ENCODE measurements at regions not wholly inside any gene's neighbourhood (a gene's known extent, or its start where the extent isn't known, plus 50 kb on each side); places are given as distances from the start of the nearest gene placed in this dataset.

DNA sequence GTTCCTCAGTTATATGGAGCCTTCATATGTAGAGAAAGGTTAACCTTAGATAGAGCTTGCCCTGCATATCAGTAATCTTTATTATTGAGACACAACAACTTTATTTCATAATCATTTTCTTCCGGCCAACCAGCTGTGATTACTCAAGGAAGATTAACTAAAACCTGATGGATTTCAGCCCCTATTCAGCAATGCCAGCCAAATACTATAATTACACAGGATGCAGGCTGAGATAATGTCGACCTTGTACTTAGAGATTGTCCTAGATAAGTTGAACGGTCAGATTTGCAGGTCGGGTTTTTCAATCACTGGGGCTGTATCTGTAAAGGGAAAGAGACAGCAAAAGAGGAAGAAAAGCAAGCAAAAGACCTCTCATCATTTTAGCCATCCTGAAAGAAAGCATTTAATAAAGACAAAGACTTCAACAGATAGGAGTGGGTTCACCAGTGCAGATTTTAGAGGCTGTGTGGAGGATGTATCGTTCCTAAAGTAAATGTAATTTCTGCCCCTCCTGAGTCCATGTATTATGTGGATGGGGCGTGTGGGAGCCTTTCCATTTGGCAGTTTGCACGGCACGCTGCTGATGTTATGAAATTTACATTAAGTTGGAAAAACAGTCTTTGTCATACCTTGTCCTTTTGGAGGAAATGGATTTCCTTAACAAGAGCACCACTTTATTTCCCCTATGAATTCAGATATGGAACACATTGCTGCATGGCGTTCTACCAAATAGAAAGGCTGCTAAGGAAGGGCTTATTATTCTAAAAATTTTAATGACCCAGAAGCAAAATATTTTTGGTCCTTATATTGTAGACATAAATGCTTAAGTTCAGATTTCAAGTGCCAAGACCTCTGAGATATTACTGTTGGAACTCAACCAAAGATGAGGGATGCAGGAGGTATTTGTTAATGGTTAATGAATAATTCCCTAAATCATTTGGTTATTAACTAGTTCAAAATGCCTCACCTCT is 496.7 kb downstream of the SPRY1 start:
- H3K36me3 ChIP-seq (ENCODE audit: control insufficient read depth, insufficient read depth, low read length) = no peaks in the 10 kb centered on the region
- no peaks in the 10 kb centered on the region for H3K27me3 ChIP-seq (ENCODE audit: control insufficient read depth, insufficient read depth, low read length)
- H3K4me3 ChIP-seq (ENCODE audit: low read length) = no peak overlapping the region
- no peak overlapping the region for H3K27ac ChIP-seq (ENCODE audit: low read depth, low read length)
- H3K9ac ChIP-seq (ENCODE audit: low read length) = no peak overlapping the region
- H3K4me1 ChIP-seq (ENCODE audit: control insufficient read depth, insufficient read depth, low read length) = no peaks in the 10 kb centered on the region

DNA sequence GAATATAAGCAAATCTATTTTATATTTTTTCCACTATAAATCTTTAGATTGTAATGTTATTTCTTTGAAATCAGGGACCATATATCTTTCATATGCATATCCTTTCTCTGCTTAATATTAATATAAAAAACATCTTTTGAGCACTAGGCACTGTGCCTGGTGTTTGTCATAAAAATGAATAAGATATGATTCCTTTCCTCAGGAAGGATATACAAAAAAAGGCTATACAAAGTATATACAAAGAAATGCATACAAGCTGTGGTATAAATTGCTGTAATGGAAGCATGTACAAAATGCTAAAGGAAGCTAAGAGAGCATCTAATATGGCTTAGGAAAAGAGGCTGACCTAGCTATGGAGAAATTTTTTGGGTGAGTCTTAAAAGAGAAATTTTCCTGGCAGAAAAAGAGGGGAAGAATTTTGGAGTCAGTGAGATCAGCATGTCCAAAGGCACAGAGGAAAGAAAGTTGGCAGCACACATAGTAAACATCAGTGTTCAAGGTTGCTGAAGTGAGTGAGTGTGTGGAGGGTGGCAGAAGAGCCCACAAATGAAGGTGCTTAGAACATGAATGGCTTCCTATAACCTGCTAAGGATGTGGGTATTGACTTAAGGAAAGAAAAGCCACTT is 500.0 kb downstream of the SPRY1 start:
- H3K27me3 ChIP-seq (ENCODE audit: control insufficient read depth, insufficient read depth, low read length) = no peaks in the 10 kb centered on the region
- H3K27ac ChIP-seq (ENCODE audit: low read depth, low read length) = no peak overlapping the region
- no peaks in the 10 kb centered on the region for H3K4me1 ChIP-seq (ENCODE audit: control insufficient read depth, insufficient read depth, low read length)
- H3K4me3 ChIP-seq (ENCODE audit: low read length) = no peak overlapping the region
- H3K9ac ChIP-seq (ENCODE audit: low read length) = no peak overlapping the region
- no peaks in the 10 kb centered on the region for H3K36me3 ChIP-seq (ENCODE audit: control insufficient read depth, insufficient read depth, low read length)

DNA sequence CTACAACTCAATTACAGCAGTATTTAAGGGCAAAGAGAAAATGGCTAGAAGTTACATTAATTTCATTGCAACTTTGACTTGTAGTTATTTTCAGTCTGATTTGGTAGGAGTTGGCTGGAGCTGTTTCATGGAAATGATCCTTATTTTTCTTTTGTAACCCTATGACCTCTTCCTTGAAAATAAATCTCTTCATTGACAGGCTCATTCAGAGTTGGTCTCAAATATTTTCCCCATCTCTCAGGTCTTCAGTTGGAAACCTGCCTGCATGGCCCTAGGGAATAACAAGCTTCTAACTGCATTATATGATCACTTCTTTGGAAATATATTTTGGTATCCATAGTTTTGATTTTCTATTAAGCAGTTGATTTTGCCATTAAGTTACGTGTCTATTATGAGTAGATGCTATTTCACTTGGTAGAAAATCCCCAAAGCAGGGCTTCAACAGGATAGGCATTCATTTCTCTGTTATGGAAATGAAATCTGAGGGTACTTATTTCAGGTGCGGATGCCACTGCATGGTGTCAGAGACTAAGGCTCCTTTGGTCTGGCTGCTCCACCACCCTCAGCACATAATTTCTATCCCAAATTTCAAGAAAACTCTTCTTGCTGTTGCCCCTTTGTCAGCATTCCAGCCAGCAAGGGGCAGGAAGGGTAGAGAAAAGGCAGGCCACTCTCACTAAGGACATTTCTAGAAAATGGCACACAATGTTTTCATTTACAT is 502.5 kb downstream of the SPRY1 start:
- no peaks in the 10 kb centered on the region for H3K27me3 ChIP-seq (ENCODE audit: control insufficient read depth, insufficient read depth, low read length)
- H3K4me1 ChIP-seq (ENCODE audit: control insufficient read depth, insufficient read depth, low read length) = no peaks in the 10 kb centered on the region
- H3K9ac ChIP-seq (ENCODE audit: low read length) = no peak overlapping the region
- H3K4me3 ChIP-seq (ENCODE audit: low read length) = no peak overlapping the region
- no peaks in the 10 kb centered on the region for H3K36me3 ChIP-seq (ENCODE audit: control insufficient read depth, insufficient read depth, low read length)
- H3K27ac ChIP-seq (ENCODE audit: low read depth, low read length) = no peak overlapping the region

DNA sequence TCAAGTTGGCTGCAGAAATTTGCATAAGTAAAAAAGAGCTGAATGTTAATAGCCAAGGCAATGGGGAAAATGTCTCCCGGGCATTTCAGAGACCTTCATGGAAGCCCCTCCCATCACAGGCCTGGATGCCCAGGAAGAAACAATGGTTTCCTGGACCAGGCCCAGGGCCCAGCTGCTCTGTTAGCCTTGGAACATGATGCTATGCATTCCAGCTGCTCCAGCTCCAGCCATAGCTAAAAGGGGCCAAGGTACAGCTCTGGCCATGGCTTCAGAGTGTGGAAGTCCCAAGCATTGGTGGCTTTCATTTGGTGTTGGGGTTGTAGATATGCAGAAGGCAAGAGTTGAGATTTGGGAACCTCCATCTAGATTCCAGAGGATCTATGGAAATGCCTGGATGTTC is 508.3 kb downstream of the SPRY1 start:
- Histone ChIP-seq H3K4me1 (ENCODE audit: control insufficient read depth, insufficient read depth, low read length) (no peaks in the 10 kb centered on the region), H3K27me3 (ENCODE audit: control insufficient read depth, insufficient read depth, low read length) (no peaks in the 10 kb centered on the region), H3K36me3 (ENCODE audit: control insufficient read depth, insufficient read depth, low read length) (no peaks in the 10 kb centered on the region), H3K27ac (ENCODE audit: low read depth, low read length) (no peak overlapping the region), H3K4me3 (ENCODE audit: low read length) (no peak overlapping the region), H3K9ac (ENCODE audit: low read length) (no peak overlapping the region)

DNA sequence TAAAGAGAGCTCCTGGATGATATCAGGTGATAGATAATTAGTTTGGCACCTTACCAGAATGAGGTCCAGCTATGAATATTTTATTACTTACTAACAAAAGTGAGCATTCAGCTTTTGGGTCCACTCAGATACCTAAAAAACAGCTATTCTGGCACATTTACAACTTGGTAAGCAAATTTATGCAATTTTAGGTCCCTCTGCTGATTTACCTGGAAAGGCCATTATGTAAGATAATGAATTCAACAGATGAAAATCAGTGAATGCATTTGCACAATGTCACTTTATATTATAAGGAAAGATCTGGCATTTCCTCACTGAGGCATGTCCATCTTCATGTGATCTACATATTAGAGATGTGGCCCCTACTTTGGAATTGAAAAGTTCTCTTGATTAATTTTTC is 517.0 kb downstream of the SPRY1 start:
- H3K9ac ChIP-seq (ENCODE audit: low read length) = no peak overlapping the region

DNA sequence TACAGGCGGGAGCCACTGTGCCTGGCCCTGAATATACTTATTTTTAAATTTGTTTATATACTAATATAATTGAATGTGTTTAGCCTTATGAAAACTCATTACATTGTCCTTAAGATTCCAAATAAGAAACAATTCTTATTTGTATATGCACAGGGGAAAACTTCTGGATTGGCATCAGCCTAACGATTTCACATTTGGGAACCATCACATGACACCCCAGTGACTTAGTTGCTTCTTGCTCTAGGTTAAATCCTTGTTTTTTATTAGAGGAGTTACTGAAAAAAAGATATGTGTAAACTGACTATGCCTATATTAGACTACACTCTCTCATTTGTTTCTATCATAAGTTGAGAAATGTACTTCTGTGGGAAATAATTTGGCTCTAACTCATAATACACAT is 520.2 kb downstream of the SPRY1 start:
- Histone ChIP-seq H3K36me3 (ENCODE audit: control insufficient read depth, insufficient read depth, low read length) (no peaks in the 10 kb centered on the region), H3K4me1 (ENCODE audit: control insufficient read depth, insufficient read depth, low read length) (no peaks in the 10 kb centered on the region), H3K27ac (ENCODE audit: low read depth, low read length) (no peak overlapping the region), H3K27me3 (ENCODE audit: control insufficient read depth, insufficient read depth, low read length) (no peaks in the 10 kb centered on the region), H3K9ac (ENCODE audit: low read length) (no peak overlapping the region), H3K4me3 (ENCODE audit: low read length) (no peak overlapping the region)

More for the DNA sequence above, 517.0 kb downstream of the SPRY1 start:
- no peaks in the 10 kb centered on the region for H3K4me1 ChIP-seq (ENCODE audit: control insufficient read depth, insufficient read depth, low read length)
- no peak overlapping the region for H3K27ac ChIP-seq (ENCODE audit: low read depth, low read length)
- no peaks in the 10 kb centered on the region for H3K36me3 ChIP-seq (ENCODE audit: control insufficient read depth, insufficient read depth, low read length)
- no peak overlapping the region for H3K4me3 ChIP-seq (ENCODE audit: low read length)
- H3K27me3 ChIP-seq (ENCODE audit: control insufficient read depth, insufficient read depth, low read length) = no peaks in the 10 kb centered on the region

DNA sequence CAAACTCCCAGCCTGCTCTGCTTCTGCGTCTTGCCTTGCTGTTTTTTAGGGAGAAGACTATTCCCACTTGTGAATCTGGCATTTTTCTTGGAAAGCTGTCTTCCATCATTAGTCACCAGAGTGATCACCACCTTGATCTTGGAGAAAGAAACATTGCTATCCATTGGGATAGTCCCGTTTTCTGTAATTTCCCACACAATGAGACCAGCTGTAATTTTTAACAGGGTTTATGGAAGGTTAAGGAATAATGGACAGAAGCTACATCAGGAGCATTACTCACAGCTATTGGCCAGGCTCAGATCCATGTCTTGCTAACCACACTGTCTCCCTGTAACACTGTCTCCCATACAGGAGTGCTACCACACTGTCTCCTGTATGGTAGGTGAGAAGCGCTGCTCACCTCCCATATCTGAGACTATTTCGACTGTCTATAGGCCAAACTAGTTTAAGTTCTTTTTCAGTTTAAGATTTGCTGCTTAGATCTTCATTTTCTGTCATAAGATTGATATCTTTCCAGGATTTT is 523.0 kb downstream of the SPRY1 start:
- no peak overlapping the region for H3K27ac ChIP-seq (ENCODE audit: low read depth, low read length)
- no peaks in the 10 kb centered on the region for H3K36me3 ChIP-seq (ENCODE audit: control insufficient read depth, insufficient read depth, low read length)
- H3K9ac ChIP-seq (ENCODE audit: low read length) = no peak overlapping the region
- no peaks in the 10 kb centered on the region for H3K27me3 ChIP-seq (ENCODE audit: control insufficient read depth, insufficient read depth, low read length)
- H3K4me1 ChIP-seq (ENCODE audit: control insufficient read depth, insufficient read depth, low read length) = no peaks in the 10 kb centered on the region
- H3K4me3 ChIP-seq (ENCODE audit: low read length) = no peak overlapping the region

DNA sequence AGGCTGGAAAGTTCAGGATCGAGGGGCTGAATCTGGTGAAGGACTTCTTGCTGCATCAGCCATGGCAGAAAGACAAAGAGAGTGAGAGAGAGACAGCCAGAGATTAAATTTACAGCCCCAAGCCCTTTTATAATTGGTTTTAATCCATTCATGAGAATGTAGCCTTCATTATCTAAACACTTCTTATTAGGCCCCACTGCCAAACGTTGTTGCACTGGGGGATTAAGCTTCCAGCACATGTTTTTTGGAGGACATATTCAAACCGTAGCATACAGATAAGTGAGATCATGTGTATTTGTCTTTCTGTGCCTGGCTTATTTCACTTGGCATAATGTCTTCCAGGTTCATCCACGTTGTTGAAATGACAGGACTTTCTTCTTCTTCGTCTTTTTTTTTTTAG is 524.7 kb downstream of the SPRY1 start:
- H3K27me3 ChIP-seq (ENCODE audit: control insufficient read depth, insufficient read depth, low read length) = no peaks in the 10 kb centered on the region
- no peak overlapping the region for H3K27ac ChIP-seq (ENCODE audit: low read depth, low read length)
- no peak overlapping the region for H3K4me3 ChIP-seq (ENCODE audit: low read length)
- no peaks in the 10 kb centered on the region for H3K4me1 ChIP-seq (ENCODE audit: control insufficient read depth, insufficient read depth, low read length)
- no peaks in the 10 kb centered on the region for H3K36me3 ChIP-seq (ENCODE audit: control insufficient read depth, insufficient read depth, low read length)
- no peak overlapping the region for H3K9ac ChIP-seq (ENCODE audit: low read length)

DNA sequence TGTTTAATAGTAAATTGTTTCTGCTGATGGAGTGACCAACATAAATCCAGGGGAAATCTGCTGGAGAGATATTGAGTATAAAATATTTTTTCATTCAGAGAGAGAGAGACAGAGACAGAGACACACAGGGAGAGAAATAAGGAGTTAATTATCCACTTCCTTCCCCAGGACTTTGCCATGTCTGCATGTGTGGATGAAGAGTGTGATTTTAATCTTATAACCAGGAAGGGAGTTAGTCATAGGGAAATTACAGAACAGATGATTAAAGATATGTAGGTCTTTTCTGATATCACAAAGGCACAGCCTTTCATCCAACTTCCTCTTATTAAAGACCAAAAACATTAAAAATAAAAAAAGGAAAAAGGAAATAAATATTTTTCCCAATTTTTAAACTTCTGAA is 526.3 kb downstream of the SPRY1 start:
- Histone ChIP-seq H3K4me1 (ENCODE audit: control insufficient read depth, insufficient read depth, low read length) (no peaks in the 10 kb centered on the region), H3K9ac (ENCODE audit: low read length) (no peak overlapping the region), H3K27me3 (ENCODE audit: control insufficient read depth, insufficient read depth, low read length) (no peaks in the 10 kb centered on the region), H3K27ac (ENCODE audit: low read depth, low read length) (no peak overlapping the region), H3K36me3 (ENCODE audit: control insufficient read depth, insufficient read depth, low read length) (no peaks in the 10 kb centered on the region), H3K4me3 (ENCODE audit: low read length) (no peak overlapping the region)

DNA sequence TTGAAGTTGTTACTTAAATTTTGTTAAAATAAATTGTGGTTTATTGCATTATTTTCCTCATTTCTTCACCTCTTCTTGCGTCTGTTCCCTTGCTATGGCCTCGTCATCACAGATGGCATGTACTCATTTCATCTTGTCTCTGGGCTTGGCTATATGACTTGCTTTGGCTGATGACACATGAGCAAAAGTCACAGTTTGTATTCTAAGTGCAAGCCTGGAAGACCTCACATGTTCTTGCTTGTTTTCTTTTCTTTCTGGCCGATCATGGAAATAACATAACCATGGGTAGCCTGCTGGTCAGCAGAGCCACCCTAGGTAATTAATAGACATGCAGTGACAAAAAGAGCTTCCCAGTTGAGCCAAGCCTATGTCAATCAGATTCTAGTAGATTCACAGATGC is 527.9 kb downstream of the SPRY1 start:
- Histone ChIP-seq H3K4me3 (ENCODE audit: low read length) (no peak overlapping the region), H3K36me3 (ENCODE audit: control insufficient read depth, insufficient read depth, low read length) (no peaks in the 10 kb centered on the region), H3K27ac (ENCODE audit: low read depth, low read length) (no peak overlapping the region), H3K27me3 (ENCODE audit: control insufficient read depth, insufficient read depth, low read length) (no peaks in the 10 kb centered on the region), H3K4me1 (ENCODE audit: control insufficient read depth, insufficient read depth, low read length) (no peaks in the 10 kb centered on the region), H3K9ac (ENCODE audit: low read length) (no peak overlapping the region)

DNA sequence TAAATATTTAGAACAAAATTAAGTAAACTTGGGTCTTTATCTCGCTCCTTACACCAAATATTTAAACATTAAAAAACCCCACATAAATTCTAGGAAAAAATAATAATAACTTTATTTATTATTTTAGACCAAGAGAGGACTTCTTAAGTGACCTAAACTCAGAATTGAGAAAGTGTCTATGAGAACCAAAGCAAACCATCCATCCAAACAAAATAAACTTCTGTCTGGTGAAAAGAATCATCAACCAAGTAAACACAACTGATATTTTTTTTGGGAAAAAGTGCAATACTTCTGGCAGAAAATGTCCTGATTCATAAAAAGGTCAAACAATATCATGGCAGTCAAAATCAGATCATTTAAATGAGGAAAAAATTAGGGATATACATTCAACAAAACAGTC is 533.0 kb downstream of the SPRY1 start:
- H3K4me1 ChIP-seq (ENCODE audit: control insufficient read depth, insufficient read depth, low read length) = no peaks in the 10 kb centered on the region
- no peak overlapping the region for H3K4me3 ChIP-seq (ENCODE audit: low read length)
- no peaks in the 10 kb centered on the region for H3K27me3 ChIP-seq (ENCODE audit: control insufficient read depth, insufficient read depth, low read length)
- H3K27ac ChIP-seq (ENCODE audit: low read depth, low read length) = no peak overlapping the region
- H3K36me3 ChIP-seq (ENCODE audit: control insufficient read depth, insufficient read depth, low read length) = no peaks in the 10 kb centered on the region
- no peak overlapping the region for H3K9ac ChIP-seq (ENCODE audit: low read length)

DNA sequence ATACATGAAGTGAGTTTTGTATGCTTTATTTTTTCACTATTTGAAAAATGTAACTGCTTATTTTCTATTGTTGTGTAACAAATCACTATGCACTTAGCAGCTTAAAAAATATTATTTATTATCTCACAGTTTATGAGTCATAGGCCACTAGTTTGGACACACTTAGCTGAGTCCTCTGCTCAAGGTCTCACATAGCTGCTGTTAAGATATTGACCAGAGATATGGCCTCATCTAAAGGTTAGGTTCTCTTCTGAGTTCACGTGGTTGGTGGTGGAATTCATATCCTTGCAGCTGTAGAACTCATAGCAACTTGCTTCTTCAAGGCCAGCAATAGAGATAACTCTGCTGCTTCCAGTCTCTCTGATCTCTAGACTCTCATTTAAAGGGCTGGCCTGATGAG is 534.4 kb downstream of the SPRY1 start:
- H3K9ac ChIP-seq (ENCODE audit: low read length) = no peak overlapping the region
- H3K27me3 ChIP-seq (ENCODE audit: control insufficient read depth, insufficient read depth, low read length) = no peaks in the 10 kb centered on the region
- H3K27ac ChIP-seq (ENCODE audit: low read depth, low read length) = no peak overlapping the region
- H3K4me1 ChIP-seq (ENCODE audit: control insufficient read depth, insufficient read depth, low read length) = no peaks in the 10 kb centered on the region
- no peaks in the 10 kb centered on the region for H3K36me3 ChIP-seq (ENCODE audit: control insufficient read depth, insufficient read depth, low read length)
- H3K4me3 ChIP-seq (ENCODE audit: low read length) = no peak overlapping the region
